IPS-15b (cell line): ENCODE measurements at regions not wholly inside any gene's neighbourhood (a gene's known extent, or its start where the extent isn't known, plus 50 kb on each side); places are given as distances from the start of the nearest gene placed in this dataset.

Experiments
- H3K27me3 ChIP-seq: one replicate; pipeline ENCODE4 v1.6.1; 2013; ENCODE audit warnings: low read length; ENCODE audit not compliant: control insufficient read depth, insufficient read depth
- H3K36me3 ChIP-seq: one replicate; pipeline ENCODE4 v1.6.1; 2013; ENCODE audit warnings: low read length; ENCODE audit not compliant: control insufficient read depth, insufficient read depth
- H3K4me1 ChIP-seq: one replicate; pipeline ENCODE4 v1.6.1; 2013; ENCODE audit warnings: mild to moderate bottlenecking, low read length; ENCODE audit not compliant: control insufficient read depth, insufficient read depth
- H3K4me3 ChIP-seq: one replicate; pipeline ENCODE4 v1.5.1; 2013; ENCODE audit warnings: low read depth, low read length
- H3K9ac ChIP-seq: one replicate; pipeline ENCODE4 v1.6.1; 2013; ENCODE audit warnings: low read depth, mild to moderate bottlenecking, low read length
- H3K9me3 ChIP-seq: one replicate; pipeline ENCODE4 v1.6.1; 2013; ENCODE audit warnings: mild to moderate bottlenecking, low read length; ENCODE audit not compliant: control insufficient read depth, insufficient read depth

GRCh38 chr1:37292789-37293188 lies 181.6 kb upstream of the ZC3H12A start:
- Histone ChIP-seq H3K9ac (no peak overlapping the region), H3K4me3 (no peak overlapping the region), H3K27me3 (peaks cover 5% of the 10 kb centered on the region), H3K9me3 (no peaks in the 10 kb centered on the region), H3K4me1 (no peaks in the 10 kb centered on the region), H3K36me3 (no peaks in the 10 kb centered on the region)

DNA sequence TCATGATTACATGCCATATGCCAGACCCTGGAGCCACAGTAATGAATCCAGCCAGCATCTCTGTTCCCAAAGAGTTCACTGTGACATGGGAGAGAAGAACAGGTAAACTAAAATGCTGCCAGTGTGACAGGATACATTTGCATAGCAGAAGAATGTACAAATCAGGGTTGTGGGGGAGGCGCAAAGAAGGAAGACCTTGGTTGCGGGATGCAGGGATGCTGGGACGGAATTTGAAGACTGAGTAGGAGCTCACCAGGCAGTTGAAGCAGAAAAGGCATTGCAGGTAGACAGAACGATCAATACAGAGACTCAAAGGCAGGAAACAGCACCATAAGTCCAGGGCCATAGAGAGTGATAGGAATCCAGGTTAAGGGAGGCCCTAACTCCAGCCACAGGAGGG lies 180.3 kb upstream of the ZC3H12A start:
- Histone ChIP-seq H3K4me3 (no peak overlapping the region), H3K27me3 (peaks cover 5% of the 10 kb centered on the region), H3K9ac (no peak overlapping the region), H3K9me3 (no peaks in the 10 kb centered on the region), H3K4me1 (no peaks in the 10 kb centered on the region), H3K36me3 (no peaks in the 10 kb centered on the region)

DNA sequence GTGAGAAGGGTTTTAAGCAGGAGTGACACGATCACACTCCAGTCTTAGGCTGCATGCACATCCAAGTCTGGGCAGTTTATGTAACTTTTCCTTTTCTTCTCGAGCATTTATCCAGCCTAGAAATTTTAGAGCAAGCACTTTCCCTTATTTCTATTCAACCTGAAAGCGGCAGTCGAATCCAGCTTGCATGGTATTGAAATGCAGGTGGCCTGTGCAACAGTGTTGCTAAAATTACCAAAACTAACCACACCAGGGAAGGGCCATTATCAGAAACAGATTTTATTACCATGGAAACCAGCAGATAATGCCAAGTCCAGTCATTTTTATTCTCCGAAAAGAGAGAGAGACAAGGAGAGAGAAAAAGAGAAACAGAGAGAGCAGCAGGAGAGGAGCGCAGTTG lies 179.9 kb upstream of the ZC3H12A start:
- Histone ChIP-seq H3K9ac (no peak overlapping the region), H3K4me1 (no peaks in the 10 kb centered on the region), H3K4me3 (no peak overlapping the region), H3K27me3 (peaks cover 5% of the 10 kb centered on the region), H3K9me3 (no peaks in the 10 kb centered on the region), H3K36me3 (no peaks in the 10 kb centered on the region)

DNA sequence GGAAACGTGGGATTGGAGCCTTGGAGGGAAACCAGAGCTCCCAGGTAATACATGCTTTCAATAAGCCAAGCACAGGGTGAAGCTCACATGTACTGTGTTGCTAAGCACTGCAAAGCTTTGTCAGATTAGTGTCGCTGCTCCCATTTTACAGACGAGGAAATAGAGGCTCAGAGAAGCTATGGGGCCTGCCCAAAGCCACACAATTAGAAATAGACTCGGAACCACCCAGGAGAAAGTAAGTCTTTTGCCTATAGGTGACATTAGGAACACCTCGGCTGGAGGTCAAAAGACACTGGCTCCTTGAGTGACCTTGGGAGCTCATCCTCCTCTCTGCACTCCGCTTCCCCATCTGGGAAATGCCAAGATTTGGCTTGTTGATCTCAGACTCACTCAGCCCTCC lies 175.6 kb upstream of the ZC3H12A start:
- Histone ChIP-seq H3K36me3 (no peaks in the 10 kb centered on the region), H3K9me3 (no peaks in the 10 kb centered on the region), H3K4me1 (no peaks in the 10 kb centered on the region), H3K27me3 (no peaks in the 10 kb centered on the region), H3K4me3 (no peak overlapping the region), H3K9ac (no peak overlapping the region)

DNA sequence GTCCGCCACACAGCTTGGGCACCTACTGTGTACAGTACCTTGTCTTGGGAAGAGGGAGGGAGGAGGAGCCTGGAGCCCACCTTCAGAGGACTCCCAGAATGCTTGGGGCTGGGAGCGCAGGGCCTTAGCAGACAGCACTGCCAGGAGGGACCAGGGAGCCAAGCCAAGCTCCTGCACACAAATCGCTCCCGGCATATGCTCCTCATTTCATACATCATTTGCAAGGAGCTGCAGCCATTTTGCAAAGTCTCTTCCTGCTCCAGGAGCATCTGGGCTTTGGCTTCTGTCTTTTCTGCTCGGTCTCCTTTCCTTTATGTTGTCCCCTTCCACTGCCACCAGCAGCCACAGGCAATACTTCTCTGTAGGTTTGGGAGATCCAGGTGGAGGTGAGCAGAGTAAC lies 175.2 kb upstream of the ZC3H12A start:
- Histone ChIP-seq H3K9me3 (no peaks in the 10 kb centered on the region), H3K4me3 (no peak overlapping the region), H3K36me3 (no peaks in the 10 kb centered on the region), H3K4me1 (no peaks in the 10 kb centered on the region), H3K27me3 (no peaks in the 10 kb centered on the region), H3K9ac (no peak overlapping the region)

- H3K36me3 ChIP-seq: no peaks in the 10 kb centered on the region
- no peak overlapping the region for H3K9ac ChIP-seq
- H3K4me1 ChIP-seq: no peaks in the 10 kb centered on the region
- no peak overlapping the region for H3K4me3 ChIP-seq
- H3K9me3 ChIP-seq: no peaks in the 10 kb centered on the region
- no peaks in the 10 kb centered on the region for H3K27me3 ChIP-seq
Observed at GRCh38 chr1:37303884-37304574, 170.4 kb upstream of the ZC3H12A start.

DNA sequence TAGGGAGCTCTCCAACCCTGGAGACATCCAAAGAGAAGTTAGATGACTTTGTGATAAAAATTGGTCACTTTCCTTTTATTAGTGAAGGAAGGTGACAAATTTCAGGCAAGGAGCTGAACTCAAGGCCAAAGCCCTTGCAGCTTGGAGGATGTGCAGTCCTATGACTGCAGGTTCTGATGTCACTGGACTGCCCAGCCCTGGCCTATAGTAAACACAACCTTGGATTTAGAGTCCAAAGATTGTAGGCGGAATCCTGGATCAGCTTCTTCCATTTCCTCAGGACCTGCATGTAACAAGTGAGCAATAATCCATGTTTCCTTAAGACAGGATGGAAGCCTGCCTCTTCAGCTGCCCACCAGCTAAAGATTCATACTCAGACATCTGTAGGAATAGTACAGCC lies 169.3 kb upstream of the ZC3H12A start:
- Histone ChIP-seq H3K9me3 (no peaks in the 10 kb centered on the region), H3K4me1 (no peaks in the 10 kb centered on the region), H3K27me3 (no peaks in the 10 kb centered on the region), H3K36me3 (no peaks in the 10 kb centered on the region), H3K9ac (no peak overlapping the region), H3K4me3 (no peak overlapping the region)

DNA sequence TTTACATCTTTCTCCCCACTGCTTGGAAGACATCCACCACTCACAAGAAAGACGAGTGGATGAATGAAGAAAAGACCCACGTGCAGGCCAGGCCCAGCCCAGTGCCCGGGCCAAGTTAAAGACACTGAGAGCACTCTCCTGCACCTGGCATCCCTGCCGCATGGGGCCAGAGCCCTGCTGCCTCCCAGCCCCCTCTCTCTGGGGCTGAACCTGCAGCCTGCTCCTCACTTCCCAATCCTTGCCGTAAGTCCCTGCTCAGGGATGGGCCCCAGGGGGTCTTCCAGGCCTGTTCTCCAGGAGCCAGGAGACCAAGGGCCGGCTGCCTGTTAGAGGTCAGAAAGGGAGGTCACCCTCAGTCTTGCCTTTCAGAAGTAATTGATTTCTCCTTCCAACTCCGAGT lies 168.5 kb upstream of the ZC3H12A start:
- Histone ChIP-seq H3K9me3 (no peaks in the 10 kb centered on the region), H3K4me3 (no peak overlapping the region), H3K9ac (no peak overlapping the region), H3K4me1 (no peaks in the 10 kb centered on the region), H3K36me3 (no peaks in the 10 kb centered on the region), H3K27me3 (no peaks in the 10 kb centered on the region)

DNA sequence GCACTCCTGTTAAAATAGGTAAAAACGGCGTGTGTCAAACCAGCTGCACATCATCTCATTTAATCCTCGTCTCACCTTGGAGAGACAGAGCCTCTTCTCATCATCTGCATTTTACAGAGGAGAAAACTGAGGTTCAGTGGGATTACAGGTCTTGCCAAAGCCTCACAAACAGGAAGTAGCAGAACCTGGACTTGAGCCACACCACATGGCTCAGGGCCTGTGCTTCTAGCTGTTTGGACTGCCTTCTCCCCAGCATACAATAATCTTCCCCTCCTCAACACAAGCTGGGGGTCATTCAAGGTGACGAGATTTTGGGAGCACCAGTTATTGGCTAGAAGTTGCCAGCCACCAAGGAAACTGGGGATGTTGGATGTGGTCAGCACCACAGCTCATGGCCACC lies 167.9 kb upstream of the ZC3H12A start:
- H3K9ac ChIP-seq: no peak overlapping the region
- no peak overlapping the region for H3K4me3 ChIP-seq
- H3K9me3 ChIP-seq: no peaks in the 10 kb centered on the region
- no peaks in the 10 kb centered on the region for H3K4me1 ChIP-seq
- H3K36me3 ChIP-seq: no peaks in the 10 kb centered on the region
- no peaks in the 10 kb centered on the region for H3K27me3 ChIP-seq

- no peaks in the 10 kb centered on the region for H3K9me3 ChIP-seq
- no peaks in the 10 kb centered on the region for H3K4me1 ChIP-seq
- H3K27me3 ChIP-seq: no peaks in the 10 kb centered on the region
- H3K4me3 ChIP-seq: no peak overlapping the region
- no peak overlapping the region for H3K9ac ChIP-seq
- no peaks in the 10 kb centered on the region for H3K36me3 ChIP-seq
Observed at GRCh38 chr1:37306871-37307270, 167.5 kb upstream of the ZC3H12A start.

- Histone ChIP-seq H3K9me3 (no peaks in the 10 kb centered on the region), H3K4me1 (no peaks in the 10 kb centered on the region), H3K27me3 (no peaks in the 10 kb centered on the region), H3K9ac (no peak overlapping the region), H3K4me3 (no peak overlapping the region), H3K36me3 (no peaks in the 10 kb centered on the region)
Observed at GRCh38 chr1:37308031-37308960, 166.1 kb upstream of the ZC3H12A start.

DNA sequence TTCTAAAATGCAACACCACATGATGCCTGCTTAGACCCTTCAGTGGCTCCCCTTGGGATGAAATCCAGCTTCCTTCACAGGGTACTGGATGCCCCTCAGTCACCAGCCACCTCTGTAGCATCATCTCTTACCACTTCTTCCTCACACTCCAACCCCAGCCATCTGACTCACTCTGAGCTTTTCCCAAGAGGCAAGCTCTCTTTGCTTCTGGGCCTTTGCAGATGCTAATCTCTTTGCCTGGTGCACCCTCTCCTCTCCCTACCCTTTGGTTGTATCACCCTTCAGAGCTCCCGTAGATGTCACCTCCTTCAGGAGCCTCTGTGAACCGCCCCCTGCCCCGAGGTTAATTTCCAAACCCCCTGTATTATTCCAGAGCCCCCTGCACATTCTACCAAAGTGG lies 164.8 kb upstream of the ZC3H12A start:
- Histone ChIP-seq H3K4me1 (peaks cover 10% of the 10 kb centered on the region), H3K27me3 (no peaks in the 10 kb centered on the region), H3K9ac (no peak overlapping the region), H3K4me3 (no peak overlapping the region), H3K9me3 (no peaks in the 10 kb centered on the region), H3K36me3 (no peaks in the 10 kb centered on the region)
